ENCODE measurements at regions not wholly inside any gene's neighbourhood (a gene's known extent, or its start where the extent isn't known, plus 50 kb on each side); places are given as distances from the start of the nearest gene placed in this dataset.
A peak's percentile ranks its signal among the peaks of the same experiment; 100 is the strongest.

DNA sequence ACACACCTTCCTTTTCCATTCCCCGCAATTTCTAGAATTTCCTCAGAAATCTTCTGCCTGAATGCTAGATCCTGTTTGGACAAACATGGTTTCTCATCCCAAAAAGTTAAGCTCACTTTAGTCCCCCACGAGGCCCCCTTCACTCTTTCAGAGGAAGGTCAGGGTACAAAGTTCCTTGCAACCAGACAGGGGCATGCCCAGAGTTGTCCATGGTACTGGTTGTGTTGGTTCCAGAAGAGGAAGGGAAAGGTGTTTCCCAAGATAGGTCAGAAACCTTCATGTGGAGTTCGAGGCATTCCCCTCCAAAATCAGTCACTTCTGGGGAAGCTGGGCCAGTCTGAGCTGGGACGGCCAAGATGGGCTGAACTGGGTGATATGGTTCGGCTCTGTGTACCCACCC lies 167.6 kb upstream of the MAFB start (continued):
- TF ChIP-seq EZH2phosphoT487 (IDR thresholded peaks at IDR 0.05; ENCODE audit: borderline replicate concordance) (no peak), EGR1 (IDR thresholded peaks at IDR 0.05; ENCODE audit: low read depth) (no peak), EZH2 (IDR thresholded peaks at IDR 0.05) (no peak), FOSL1 (IDR thresholded peaks at IDR 0.05; ENCODE audit: low read depth) (no peak), CBX3 (IDR thresholded peaks at IDR 0.05; ENCODE audit: low read depth) (no peak), ELF1 (IDR thresholded peaks at IDR 0.05; ENCODE audit: borderline replicate concordance, low read depth) (no peak), SP1 (IDR thresholded peaks at IDR 0.05; ENCODE audit: low read depth) (no peak)
- TF ChIP-seq, protein P1, sequence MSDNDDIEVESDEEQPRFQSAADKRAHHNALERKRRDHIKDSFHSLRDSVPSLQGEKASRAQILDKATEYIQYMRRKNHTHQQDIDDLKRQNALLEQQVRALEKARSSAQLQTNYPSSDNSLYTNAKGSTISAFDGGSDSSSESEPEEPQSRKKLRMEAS (IDR thresholded peaks at IDR 0.05), result no peak

DNA sequence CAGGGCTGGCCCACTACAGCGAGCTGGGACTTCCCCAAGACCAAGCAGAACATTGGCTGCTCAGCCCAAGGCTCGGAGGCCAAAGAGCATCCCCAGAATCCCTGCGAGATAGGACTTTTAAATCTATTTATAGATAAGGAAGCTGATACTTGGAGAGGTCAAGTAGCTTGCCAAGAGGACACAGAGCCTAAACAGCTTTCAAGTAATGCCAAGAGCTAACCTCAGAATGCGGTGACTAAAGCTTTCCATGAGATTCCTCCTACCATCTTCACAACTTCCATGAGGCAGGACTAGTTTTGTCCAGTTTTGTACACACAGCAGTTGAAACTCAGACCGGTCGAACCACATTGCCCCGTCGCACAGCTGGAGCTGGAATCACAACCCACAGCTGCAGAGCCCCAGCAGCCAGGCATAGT lies 168.1 kb upstream of the TOP1 start:
- Histone ChIP-seq H3K9me3 (ENCODE audit: control insufficient read depth in 1 of 2, insufficient read depth in 1 of 2, low read depth in 1 of 2, low read length in 2 of 2) (no peaks in the 10 kb centered on the region), H3K27me3 (ENCODE audit: insufficient read depth, low read length) (no peaks in the 10 kb centered on the region), H3K27ac (ENCODE audit: low read depth, low read length) (peak overlapping the region; percentile 27; the same call in 1 of the 2 replicates), H3K4me2 (ENCODE audit: low read length) (peak overlapping the region; percentile 74), H4K20me1 (ENCODE audit: insufficient read depth) (no peaks in the 10 kb centered on the region), H3K79me2 (ENCODE audit: insufficient read depth, low read length) (no peaks in the 10 kb centered on the region), H3K9me2 (ENCODE audit: insufficient read depth) (no peaks in the 10 kb centered on the region), H3K36me3 (ENCODE audit: control insufficient read depth in 1 of 2, insufficient read depth in 2 of 2, low read length in 2 of 2) (no peaks in the 10 kb centered on the region), H2AFZ (ENCODE audit: low read depth, low read length, poor library complexity, severe bottlenecking) (no peak overlapping the region), H3K4me1 (ENCODE audit: control insufficient read depth in 1 of 2, insufficient read depth in 2 of 2, low read length in 2 of 2) (peaks cover 21 to 38% of the 10 kb centered on the region in 2 experiments), H3K9ac (ENCODE audit: low read length) (peak overlapping the region; percentile 32; the same call in 1 of the 2 replicates), H3K4me3 (replicated peaks in 1 of 2; ENCODE audit: low read depth in 1 of 2, low read length in 2 of 2) (peak overlapping the region in 1 of 2 experiments; percentile 37; a peak in 2 of 4 replicates)
- CTCF ChIA-PET, result no interaction called here
- DNase-seq (ENCODE audit: low read depth, low spot score), result peak; percentile 85
- ATAC-seq, result peak; percentile 91
- intact Hi-C loops (cut with micrococcal nuclease), result no loop called here
- no TSS peak for BruUV-seq (replicated peaks)
- POLR2A ChIA-PET, result interaction anchor here (1.0 kb wide), 1 partner anchor 11 kb away, joined by 3 read pairs; no protein-coding TSS in a partner anchor
- RAD21 ChIA-PET (ENCODE audit: low non-redundant PET in 1 of 2, low total read pairs in 2 of 2, uncharacterized antibody in 2 of 2, unreplicated experiment in 2 of 2), result no interaction called here
- TF ChIP-seq JUND (IDR thresholded peaks at IDR 0.05), result peak; percentile 96
- TF ChIP-seq CEBPB (IDR thresholded peaks at IDR 0.05; ENCODE audit: low read depth), result peak; percentile 78
- TF ChIP-seq, protein P2, sequence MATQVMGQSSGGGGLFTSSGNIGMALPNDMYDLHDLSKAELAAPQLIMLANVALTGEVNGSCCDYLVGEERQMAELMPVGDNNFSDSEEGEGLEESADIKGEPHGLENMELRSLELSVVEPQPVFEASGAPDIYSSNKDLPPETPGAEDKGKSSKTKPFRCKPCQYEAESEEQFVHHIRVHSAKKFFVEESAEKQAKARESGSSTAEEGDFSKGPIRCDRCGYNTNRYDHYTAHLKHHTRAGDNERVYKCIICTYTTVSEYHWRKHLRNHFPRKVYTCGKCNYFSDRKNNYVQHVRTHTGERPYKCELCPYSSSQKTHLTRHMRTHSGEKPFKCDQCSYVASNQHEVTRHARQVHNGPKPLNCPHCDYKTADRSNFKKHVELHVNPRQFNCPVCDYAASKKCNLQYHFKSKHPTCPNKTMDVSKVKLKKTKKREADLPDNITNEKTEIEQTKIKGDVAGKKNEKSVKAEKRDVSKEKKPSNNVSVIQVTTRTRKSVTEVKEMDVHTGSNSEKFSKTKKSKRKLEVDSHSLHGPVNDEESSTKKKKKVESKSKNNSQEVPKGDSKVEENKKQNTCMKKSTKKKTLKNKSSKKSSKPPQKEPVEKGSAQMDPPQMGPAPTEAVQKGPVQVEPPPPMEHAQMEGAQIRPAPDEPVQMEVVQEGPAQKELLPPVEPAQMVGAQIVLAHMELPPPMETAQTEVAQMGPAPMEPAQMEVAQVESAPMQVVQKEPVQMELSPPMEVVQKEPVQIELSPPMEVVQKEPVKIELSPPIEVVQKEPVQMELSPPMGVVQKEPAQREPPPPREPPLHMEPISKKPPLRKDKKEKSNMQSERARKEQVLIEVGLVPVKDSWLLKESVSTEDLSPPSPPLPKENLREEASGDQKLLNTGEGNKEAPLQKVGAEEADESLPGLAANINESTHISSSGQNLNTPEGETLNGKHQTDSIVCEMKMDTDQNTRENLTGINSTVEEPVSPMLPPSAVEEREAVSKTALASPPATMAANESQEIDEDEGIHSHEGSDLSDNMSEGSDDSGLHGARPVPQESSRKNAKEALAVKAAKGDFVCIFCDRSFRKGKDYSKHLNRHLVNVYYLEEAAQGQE (IDR thresholded peaks at IDR 0.05; ENCODE audit: low read depth), result no peak
- no peak for TF ChIP-seq ZNF274 (IDR thresholded peaks at IDR 0.05; ENCODE audit: low read depth, low read length)
- peak; percentile 43; the same call in 1 of the 2 replicates for TF ChIP-seq EGR1 (IDR thresholded peaks at IDR 0.05; ENCODE audit: low read depth)
- TF ChIP-seq SIN3A (IDR thresholded peaks at IDR 0.05; ENCODE audit: low read depth), result peak; percentile 80
- peak; percentile 62 for TF ChIP-seq SRF (IDR thresholded peaks at IDR 0.05; ENCODE audit: low read depth)
- TF ChIP-seq EZH2phosphoT487 (IDR thresholded peaks at IDR 0.05; ENCODE audit: borderline replicate concordance), result no peak
- peak; percentile 4 for TF ChIP-seq YY1 (IDR thresholded peaks at IDR 0.05; ENCODE audit: extremely low read depth, insufficient replicate concordance, low read depth, low read length)
- TF ChIP-seq SP1 (IDR thresholded peaks at IDR 0.05; ENCODE audit: low read depth), result peak; percentile 95
- peak; percentile 72 for TF ChIP-seq POLR2AphosphoS5 (IDR thresholded peaks at IDR 0.05; ENCODE audit: low read depth, low read length)
- TF ChIP-seq, protein P3, sequence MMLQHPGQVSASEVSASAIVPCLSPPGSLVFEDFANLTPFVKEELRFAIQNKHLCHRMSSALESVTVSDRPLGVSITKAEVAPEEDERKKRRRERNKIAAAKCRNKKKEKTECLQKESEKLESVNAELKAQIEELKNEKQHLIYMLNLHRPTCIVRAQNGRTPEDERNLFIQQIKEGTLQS (IDR thresholded peaks at IDR 0.05), result peak; percentile 60; the same call in 1 of the 2 replicates
- TF ChIP-seq, protein P4, sequence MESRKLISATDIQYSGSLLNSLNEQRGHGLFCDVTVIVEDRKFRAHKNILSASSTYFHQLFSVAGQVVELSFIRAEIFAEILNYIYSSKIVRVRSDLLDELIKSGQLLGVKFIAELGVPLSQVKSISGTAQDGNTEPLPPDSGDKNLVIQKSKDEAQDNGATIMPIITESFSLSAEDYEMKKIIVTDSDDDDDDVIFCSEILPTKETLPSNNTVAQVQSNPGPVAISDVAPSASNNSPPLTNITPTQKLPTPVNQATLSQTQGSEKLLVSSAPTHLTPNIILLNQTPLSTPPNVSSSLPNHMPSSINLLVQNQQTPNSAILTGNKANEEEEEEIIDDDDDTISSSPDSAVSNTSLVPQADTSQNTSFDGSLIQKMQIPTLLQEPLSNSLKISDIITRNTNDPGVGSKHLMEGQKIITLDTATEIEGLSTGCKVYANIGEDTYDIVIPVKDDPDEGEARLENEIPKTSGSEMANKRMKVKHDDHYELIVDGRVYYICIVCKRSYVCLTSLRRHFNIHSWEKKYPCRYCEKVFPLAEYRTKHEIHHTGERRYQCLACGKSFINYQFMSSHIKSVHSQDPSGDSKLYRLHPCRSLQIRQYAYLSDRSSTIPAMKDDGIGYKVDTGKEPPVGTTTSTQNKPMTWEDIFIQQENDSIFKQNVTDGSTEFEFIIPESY (IDR thresholded peaks at IDR 0.05; ENCODE audit: extremely low read depth, insufficient replicate concordance, low read length), result peak; percentile 58
- no peak; the same call in 1 of the 2 replicates for TF ChIP-seq RAD21 (IDR thresholded peaks at IDR 0.05; ENCODE audit: low read depth)
- TF ChIP-seq ZFX (IDR thresholded peaks at IDR 0.05), result no peak
- no peak for TF ChIP-seq EZH2 (IDR thresholded peaks at IDR 0.05)
- peak; percentile 96 for TF ChIP-seq CBX3 (IDR thresholded peaks at IDR 0.05; ENCODE audit: low read depth)
- peak; percentile 72 for TF ChIP-seq TCF7L2 (IDR thresholded peaks at IDR 0.05; ENCODE audit: borderline replicate concordance, extremely low read depth, insufficient read depth, insufficient read length)
- TF ChIP-seq POLR2A (IDR thresholded peaks at IDR 0.05; ENCODE audit: borderline replicate concordance, extremely low read depth, insufficient read depth, insufficient read length), result no peak
